ENCODE measurements at regions not wholly inside any gene's neighbourhood (a gene's known extent, or its start where the extent isn't known, plus 50 kb on each side); places are given as distances from the start of the nearest gene placed in this dataset.

DNA sequence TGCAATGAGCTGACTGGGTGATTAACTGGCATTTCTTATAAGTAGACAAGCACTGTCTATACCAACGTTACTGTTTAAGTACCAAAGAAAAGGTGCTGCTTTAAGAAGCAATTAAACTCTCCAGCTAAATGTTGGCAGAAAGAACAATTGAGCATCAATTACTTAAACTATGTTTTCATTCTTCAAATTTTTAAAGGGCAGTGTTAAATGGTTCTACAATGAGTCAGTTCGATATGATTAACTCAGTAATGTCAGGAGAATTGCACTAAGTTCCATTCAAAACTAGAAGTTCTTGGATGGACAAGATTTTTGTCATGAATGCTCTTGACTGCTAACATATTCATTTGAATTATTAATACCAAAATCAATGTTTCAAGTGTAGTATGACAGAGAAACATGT is 593.7 kb downstream of the DNAH5 start:
- TF ChIP-seq, protein P1, sequence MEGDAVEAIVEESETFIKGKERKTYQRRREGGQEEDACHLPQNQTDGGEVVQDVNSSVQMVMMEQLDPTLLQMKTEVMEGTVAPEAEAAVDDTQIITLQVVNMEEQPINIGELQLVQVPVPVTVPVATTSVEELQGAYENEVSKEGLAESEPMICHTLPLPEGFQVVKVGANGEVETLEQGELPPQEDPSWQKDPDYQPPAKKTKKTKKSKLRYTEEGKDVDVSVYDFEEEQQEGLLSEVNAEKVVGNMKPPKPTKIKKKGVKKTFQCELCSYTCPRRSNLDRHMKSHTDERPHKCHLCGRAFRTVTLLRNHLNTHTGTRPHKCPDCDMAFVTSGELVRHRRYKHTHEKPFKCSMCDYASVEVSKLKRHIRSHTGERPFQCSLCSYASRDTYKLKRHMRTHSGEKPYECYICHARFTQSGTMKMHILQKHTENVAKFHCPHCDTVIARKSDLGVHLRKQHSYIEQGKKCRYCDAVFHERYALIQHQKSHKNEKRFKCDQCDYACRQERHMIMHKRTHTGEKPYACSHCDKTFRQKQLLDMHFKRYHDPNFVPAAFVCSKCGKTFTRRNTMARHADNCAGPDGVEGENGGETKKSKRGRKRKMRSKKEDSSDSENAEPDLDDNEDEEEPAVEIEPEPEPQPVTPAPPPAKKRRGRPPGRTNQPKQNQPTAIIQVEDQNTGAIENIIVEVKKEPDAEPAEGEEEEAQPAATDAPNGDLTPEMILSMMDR (conservative IDR thresholded peaks at IDR 0.05 in 1 of 2, IDR thresholded peaks at IDR 0.05 in 1 of 2; ENCODE audit: low read depth in 1 of 2, low read length in 2 of 2) = no peak
- TF ChIP-seq EZH2 (IDR thresholded peaks at IDR 0.05; ENCODE audit: low read length, missing control alignments) = no peak

Measured in fibroblast of lung (primary cell).